PC-9 (cell line): ENCODE measurements at regions not wholly inside any gene's neighbourhood (a gene's known extent, or its start where the extent isn't known, plus 50 kb on each side); places are given as distances from the start of the nearest gene placed in this dataset.

Experiments used
- BruUV-seq: library from RNA; stranded (reverse); fragments of 400-500 nt; replicated peaks from 2 replicates; lab custom pipeline; 2021; lab: Mats Ljungman, UMichigan
- CTCF ChIA-PET: fragments of 300-600 bp; sonication (Branson Sonifier 250); formaldehyde crosslinking; loops from one replicate; lab custom pipeline; 2022; ENCODE audit warnings: antibody characterized with exemption; lab: Charles Lee
- POLR2A ChIA-PET: fragments of 300-600 bp; sonication (Branson Sonifier 250); formaldehyde crosslinking; loops from one replicate; lab custom pipeline; 2022; ENCODE audit warnings: antibody characterized with exemption; ENCODE audit not compliant: unreplicated experiment; lab: Charles Lee
- DNase-seq, 2 experiments: peaks; one replicate each; pipeline versions ENCODE4 v3.0.0 to v3.0.0-alpha.2; 2015 to 2022; ENCODE audit warnings: mixed read lengths in 1 of 2
- H2AFZ ChIP-seq: fragments of 200-600 bp; sonication (generic); 2 replicates; pipeline ENCODE4 v1.8.1; 2017; ENCODE audit warnings: antibody characterized with exemption
- H3F3A ChIP-seq: fragments of 200-600 bp; sonication (generic); 2 replicates; pipeline ENCODE4 v1.8.1; 2017; ENCODE audit warnings: antibody characterized with exemption, mild to moderate bottlenecking, low read depth; ENCODE audit not compliant: insufficient read depth
- H3K27ac ChIP-seq: fragments of 200-600 bp; sonication (generic); 2 replicates; pipeline ENCODE4 v1.6.1; 2016; ENCODE audit warnings: mixed run types
- H3K27me3 ChIP-seq: fragments of 200-600 bp; sonication (generic); 2 replicates; pipeline ENCODE4 v1.6.1; 2016; ENCODE audit warnings: low read depth, mixed run types; ENCODE audit not compliant: insufficient read depth
- H3K36me3 ChIP-seq: fragments of 200-600 bp; sonication (generic); 2 replicates; pipeline ENCODE4 v1.6.1; 2016; ENCODE audit warnings: low read depth, mixed run types
- H3K4me1 ChIP-seq: fragments of 200-600 bp; sonication (generic); replicated peaks from 2 replicates; pipeline ENCODE4 v1.6.1; 2016; ENCODE audit warnings: mixed run types; ENCODE audit not compliant: insufficient read depth
- H3K4me2 ChIP-seq: fragments of 200-600 bp; sonication (generic); 2 replicates; pipeline ENCODE4 v1.6.1; 2017; ENCODE audit warnings: mixed run types
- H3K4me3 ChIP-seq: fragments of 200-600 bp; sonication (generic); 2 replicates; pipeline ENCODE4 v1.6.1; 2016; ENCODE audit warnings: mixed run types
- H3K79me2 ChIP-seq: fragments of 200-600 bp; sonication (generic); 2 replicates; pipeline ENCODE4 v1.6.1; 2017; ENCODE audit warnings: low read depth, mixed run types
- H3K9me2 ChIP-seq: fragments of 200-600 bp; sonication (generic); 2 replicates; pipeline ENCODE4 v1.8.1; 2017; ENCODE audit warnings: mild to moderate bottlenecking; ENCODE audit not compliant: insufficient read depth
- H3K9me3 ChIP-seq: fragments of 200-600 bp; sonication (generic); 2 replicates; pipeline ENCODE4 v1.8.1; 2016; ENCODE audit warnings: low read depth; ENCODE audit not compliant: insufficient read depth
- H4K20me1 ChIP-seq: fragments of 200-600 bp; sonication (generic); 2 replicates; pipeline ENCODE4 v1.8.1; 2017; ENCODE audit not compliant: insufficient read depth
- CTCF ChIP-seq: fragments of 200-600 bp; sonication (generic); conservative IDR thresholded peaks from 2 replicates; pipeline ENCODE4 v1.6.1; 2017; ENCODE audit warnings: mixed run types, antibody characterized with exemption, mild to moderate bottlenecking, moderate library complexity
- EZH2 ChIP-seq: fragments of 200-600 bp; sonication (generic); IDR thresholded peaks from 2 replicates; pipeline ENCODE4 v1.8.0; 2017; ENCODE audit warnings: antibody characterized with exemption, low read depth
- intact Hi-C: fragments of 100-400 bp; cut with micrococcal nuclease; formaldehyde crosslinking; loops from one replicate; pipeline ENCODE4 v1.10.0; 2022; ENCODE audit not compliant: unreplicated experiment

- no peak for TF ChIP-seq EZH2
- TF ChIP-seq CTCF, result no peak
- no peaks in the 10 kb centered on the region for H3F3A ChIP-seq
- intact Hi-C loops, result no loop called here
- no peaks in the 10 kb centered on the region for H3K9me2 ChIP-seq
- ChIA-PET CTCF (no interaction called here), POLR2A (no interaction called here)
- H3K36me3 ChIP-seq, result no peaks in the 10 kb centered on the region
- no peak overlapping the region for H3K27ac ChIP-seq
- BruUV-seq, result no TSS peak
- H2AFZ ChIP-seq, result no peak overlapping the region
- no peaks in the 10 kb centered on the region for H4K20me1 ChIP-seq
- H3K27me3 ChIP-seq, result no peaks in the 10 kb centered on the region
- no peaks in the 10 kb centered on the region for H3K79me2 ChIP-seq
- DNase-seq, result no peak
- H3K9me3 ChIP-seq, result no peaks in the 10 kb centered on the region
- no peak overlapping the region for H3K4me2 ChIP-seq
- no peak overlapping the region for H3K4me3 ChIP-seq
- H3K4me1 ChIP-seq, result no peaks in the 10 kb centered on the region
Measured at GRCh38 chr14:98684468-98684867, 587.5 kb downstream of the BCL11B start.

GRCh38 chr14:98685725-98686124 is 586.3 kb downstream of the BCL11B start:
- Histone ChIP-seq H3K36me3 (no peaks in the 10 kb centered on the region), H2AFZ (no peak overlapping the region), H3F3A (no peaks in the 10 kb centered on the region), H3K27me3 (no peaks in the 10 kb centered on the region), H3K4me3 (no peak overlapping the region), H3K4me2 (no peak overlapping the region), H3K79me2 (no peaks in the 10 kb centered on the region), H3K4me1 (no peaks in the 10 kb centered on the region), H4K20me1 (no peaks in the 10 kb centered on the region), H3K9me3 (no peaks in the 10 kb centered on the region), H3K9me2 (no peaks in the 10 kb centered on the region), H3K27ac (no peak overlapping the region)
- ChIA-PET CTCF (no interaction called here), POLR2A (no interaction called here)
- intact Hi-C loops, result no loop called here
- no peak for DNase-seq
- TF ChIP-seq EZH2 (no peak), CTCF (no peak)
- no TSS peak for BruUV-seq

DNA sequence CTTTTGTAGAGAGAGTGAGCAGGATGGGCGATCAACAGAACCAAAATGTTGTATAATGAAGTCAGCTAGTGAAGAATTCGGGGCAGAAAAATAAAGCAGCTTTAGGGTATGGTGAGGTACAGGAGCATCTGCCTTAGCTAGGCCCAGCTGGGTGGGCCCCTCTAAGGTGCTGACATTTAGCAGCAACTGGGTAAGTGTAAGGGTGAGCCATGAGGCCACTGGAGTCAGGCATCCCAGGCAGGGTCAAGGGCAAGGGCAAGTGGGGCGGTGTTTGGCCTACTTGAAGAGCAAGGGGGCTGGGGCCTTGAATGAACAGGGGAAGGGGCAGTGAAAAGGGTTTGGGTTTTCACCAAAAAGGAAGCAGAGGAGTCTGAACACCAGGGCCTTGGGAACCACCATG is 583.6 kb downstream of the BCL11B start:
- DNase-seq, result no peak
- Histone ChIP-seq H4K20me1 (no peaks in the 10 kb centered on the region), H2AFZ (no peak overlapping the region), H3K9me3 (no peaks in the 10 kb centered on the region), H3K4me3 (no peak overlapping the region), H3K27ac (no peak overlapping the region), H3K27me3 (no peaks in the 10 kb centered on the region), H3K79me2 (no peaks in the 10 kb centered on the region), H3K36me3 (no peaks in the 10 kb centered on the region), H3F3A (no peaks in the 10 kb centered on the region), H3K4me1 (no peaks in the 10 kb centered on the region), H3K4me2 (no peak overlapping the region), H3K9me2 (no peaks in the 10 kb centered on the region)
- ChIA-PET CTCF (no interaction called here), POLR2A (no interaction called here)
- BruUV-seq, result no TSS peak
- TF ChIP-seq CTCF, result no peak
- TF ChIP-seq EZH2, result no peak
- intact Hi-C loops, result no loop called here
